ENCODE measurements at regions not wholly inside any gene's neighbourhood (a gene's known extent, or its start where the extent isn't known, plus 50 kb on each side); places are given as distances from the start of the nearest gene placed in this dataset.

DNA sequence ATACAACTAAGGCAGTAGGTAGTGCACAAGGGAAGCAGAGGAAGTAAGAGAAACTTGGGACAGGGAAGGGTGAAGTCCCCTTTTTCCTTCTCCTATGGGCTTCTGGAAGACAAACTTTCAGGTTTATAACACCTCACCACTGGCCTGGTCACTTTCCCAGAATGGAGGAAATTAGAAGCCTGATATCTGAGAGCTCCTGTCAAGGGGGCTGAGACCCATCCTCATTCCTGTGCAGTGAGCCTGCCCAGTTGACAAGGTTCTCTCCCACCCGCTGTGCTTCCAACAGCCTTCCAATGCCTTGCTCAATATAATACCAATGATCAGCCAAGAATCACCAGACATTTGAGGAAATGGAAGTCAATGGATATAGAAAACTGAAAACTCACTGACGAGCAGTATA is 100.4 kb upstream of the YPEL5 start:
- CTCF ChIA-PET = no interaction called here
- POLR2A ChIA-PET = no interaction called here

DNA sequence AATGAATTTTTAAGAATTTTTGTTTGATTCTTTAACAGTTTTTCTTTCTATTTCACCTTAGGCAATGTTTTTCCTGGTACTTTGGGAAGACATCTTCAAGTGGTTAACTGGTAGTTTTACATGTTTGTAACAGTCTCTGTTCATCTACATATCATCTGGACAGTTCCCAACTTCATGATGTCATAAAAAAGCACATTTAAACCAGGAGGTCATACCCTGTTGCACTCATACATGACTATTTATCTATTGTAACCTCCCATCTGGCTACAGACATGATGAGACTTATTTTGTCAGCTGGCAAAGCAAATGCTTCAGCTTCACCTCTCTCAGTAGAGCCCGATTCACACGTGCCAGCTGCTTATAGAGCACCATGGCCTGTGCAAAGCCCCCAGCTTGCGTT is 99.8 kb upstream of the YPEL5 start:
- ChIA-PET POLR2A (no interaction called here), CTCF (no interaction called here)

DNA sequence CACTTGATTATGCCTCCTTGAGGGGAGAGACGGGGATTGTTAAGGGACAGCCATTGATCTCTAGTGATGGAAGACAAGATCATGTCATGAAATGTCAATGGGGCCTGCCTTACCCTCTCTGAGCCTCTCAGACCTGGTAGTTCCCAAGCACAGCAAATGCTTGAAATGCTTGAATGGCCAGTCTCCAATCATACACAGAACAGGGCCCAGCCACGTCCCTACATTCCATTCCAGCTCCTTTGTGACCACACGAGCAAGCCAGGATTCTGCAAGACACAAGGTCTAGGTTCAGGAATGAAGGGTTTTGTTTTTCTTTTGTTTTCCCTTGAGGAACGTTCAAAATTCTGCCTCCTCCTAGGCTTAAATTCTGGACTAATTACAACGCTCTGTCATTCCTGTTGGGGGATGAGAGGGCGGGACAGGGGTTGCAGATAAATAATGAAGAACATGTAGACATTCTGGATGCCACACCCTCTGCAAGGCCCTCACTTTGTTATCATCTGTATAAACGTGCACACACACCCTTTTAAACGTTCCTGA is 98.1 kb upstream of the YPEL5 start:
- ChIA-PET CTCF (no interaction called here), POLR2A (no interaction called here)

DNA sequence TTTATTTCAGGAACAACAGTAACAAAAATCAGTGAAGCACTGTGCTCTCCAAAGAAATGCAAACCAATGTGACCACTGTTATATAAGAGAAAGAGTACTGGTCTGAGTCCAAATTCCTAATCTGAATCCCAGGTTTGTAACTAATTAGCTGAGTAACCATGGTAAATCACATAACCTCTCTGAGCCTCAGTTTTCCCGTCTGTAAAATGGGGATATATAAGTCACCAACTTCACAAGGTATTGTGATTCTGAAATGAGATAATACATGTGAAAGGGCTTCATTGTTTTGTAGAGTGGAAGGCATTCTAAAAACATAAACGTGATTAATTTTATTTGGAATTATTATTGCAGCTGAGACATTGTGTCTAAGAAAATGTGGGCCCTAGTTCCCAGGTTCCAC is 91.3 kb upstream of the YPEL5 start:
- CTCF ChIA-PET = no interaction called here
- POLR2A ChIA-PET = no interaction called here

DNA sequence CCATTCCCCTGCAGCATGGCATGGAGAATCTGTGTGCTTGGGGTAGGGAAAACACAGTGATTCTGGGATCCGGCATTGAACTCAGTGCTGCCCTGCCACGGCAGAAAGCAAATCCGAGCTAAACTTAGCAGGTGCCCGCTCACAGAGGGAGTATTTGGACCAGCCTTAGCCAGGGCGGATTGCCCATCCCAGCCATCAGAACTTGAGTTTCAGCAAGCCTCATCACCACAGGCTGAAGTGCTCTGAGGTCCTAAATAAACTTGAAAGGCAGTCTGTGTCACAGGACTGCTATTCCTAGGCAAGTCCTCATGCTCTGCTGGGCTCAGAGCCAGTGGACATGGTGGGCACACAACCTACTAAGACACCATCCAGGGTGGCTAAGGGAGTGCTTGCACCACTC is 86.2 kb upstream of the YPEL5 start:
- CTCF ChIA-PET = interaction anchor here (0.5 kb wide), 1 partner anchor 219 kb away, joined by 3 read pairs; no protein-coding TSS in a partner anchor
- POLR2A ChIA-PET = no interaction called here

DNA sequence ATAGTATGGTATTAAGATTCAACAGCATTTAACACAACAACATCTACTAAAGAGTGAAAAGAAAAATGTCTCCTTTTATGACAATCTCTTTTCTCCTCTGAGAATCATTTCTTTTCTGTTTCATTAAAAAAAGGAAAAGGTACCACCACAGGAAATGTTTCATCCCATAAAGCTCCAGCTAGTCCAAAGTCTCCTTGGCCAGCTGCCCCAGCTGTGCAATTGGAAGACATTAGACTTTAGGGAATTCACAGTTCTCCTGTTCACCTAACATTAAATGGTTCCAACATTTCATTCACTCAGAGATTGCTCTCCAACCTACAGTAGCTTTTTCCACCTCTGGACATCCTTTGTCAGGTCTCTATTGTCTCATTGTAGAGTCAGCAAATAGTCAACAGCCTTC is 78.7 kb upstream of the YPEL5 start:
- ChIA-PET POLR2A (no interaction called here), CTCF (interaction anchor here (0.6 to 2.0 kb wide), 2 partner anchors 145 to 245 kb away, joined by 3 to 4 read pairs; no protein-coding TSS in a partner anchor)

DNA sequence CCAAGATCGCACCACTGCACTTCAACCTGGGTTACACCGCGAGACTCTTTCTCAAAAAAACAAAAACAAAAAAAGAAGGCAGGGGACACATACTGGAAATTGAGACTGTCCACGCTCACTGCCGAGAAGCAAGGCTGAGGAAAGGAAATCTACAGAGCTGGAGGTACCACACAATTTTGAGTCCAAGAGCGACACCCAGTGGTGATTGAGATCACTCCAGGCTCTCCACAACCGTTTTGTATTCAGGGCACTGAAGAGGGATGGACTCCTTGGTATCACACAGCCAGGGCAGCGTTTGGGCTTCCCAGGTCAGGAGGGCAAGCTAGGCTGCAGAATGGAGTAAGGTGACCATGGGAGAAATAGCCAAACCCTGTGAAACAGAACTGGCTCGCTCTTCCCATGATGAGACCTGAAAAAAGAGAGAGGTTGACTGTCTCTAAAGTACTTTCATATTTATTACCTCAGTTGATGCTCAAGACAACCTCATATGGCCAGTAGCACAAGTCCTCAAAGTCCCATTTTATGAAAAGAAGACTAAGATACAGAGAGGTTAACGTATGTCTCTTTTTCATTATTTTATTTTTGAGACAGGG is 74.5 kb upstream of the YPEL5 start:
- POLR2A ChIA-PET = no interaction called here
- CTCF ChIA-PET = interaction anchor here (0.6 to 1.0 kb wide), 5 partner anchors 10 to 762 kb away, joined by 3 to 5 read pairs (median 3); no protein-coding TSS in a partner anchor

DNA sequence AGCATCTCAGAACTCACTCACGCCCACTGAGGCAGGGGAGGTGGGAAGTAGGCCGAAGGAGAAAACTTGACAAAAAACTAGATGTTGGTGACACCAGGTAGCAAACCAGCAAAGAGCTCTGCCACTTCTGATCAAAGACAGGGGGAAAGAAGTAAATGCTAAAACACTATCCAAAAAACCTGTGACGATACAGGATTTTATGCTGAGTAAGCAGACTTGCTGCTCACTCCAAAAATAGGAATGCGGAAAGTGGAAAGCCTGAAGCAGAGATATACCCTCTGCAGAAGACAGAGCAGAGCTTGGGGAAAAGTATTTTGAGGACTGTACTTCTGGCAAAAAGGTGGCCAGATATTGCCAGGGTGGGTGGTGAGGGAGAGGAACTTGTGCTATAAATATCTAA is 73.3 kb upstream of the YPEL5 start:
- ChIA-PET CTCF (no interaction called here), POLR2A (no interaction called here)

DNA sequence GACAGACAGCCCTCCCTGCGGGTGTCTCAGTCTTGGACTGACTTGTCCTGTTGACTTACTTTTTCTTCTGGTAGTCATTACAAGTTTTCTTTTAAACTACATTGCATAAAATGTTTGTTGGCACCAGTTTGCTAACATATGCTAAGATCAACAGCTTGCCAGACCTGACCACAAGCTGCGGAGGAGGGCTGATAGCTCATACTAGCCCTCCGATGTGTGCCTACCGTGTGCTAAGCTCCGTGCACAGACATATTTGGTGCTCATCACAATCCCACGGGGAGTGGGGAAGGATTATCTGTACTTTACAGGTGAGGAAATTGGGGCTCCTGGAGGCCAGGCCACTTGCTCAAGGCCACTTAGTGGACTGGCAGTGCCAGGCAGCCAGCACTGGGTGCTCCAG is 72.8 kb upstream of the YPEL5 start:
- CTCF ChIA-PET = no interaction called here
- POLR2A ChIA-PET = no interaction called here

DNA sequence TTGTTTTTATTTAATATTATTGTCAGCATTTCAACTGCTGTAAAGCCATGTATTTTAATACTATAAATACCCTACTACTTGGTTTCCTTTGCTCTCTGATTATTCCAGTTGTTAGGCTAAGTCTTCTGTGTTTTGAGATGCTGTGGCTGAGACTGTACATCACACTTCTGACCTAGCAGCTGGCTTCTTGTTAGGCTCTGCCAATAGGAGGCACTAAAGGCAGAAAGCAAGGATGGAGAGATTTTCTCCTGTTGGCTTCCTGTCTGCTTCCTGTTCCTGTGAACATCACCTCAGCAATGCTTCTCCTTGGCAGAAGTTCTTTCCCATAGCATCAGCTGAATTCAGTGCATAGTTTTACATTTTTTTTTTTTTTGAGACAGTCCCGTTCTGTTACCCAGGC is 68.3 kb upstream of the YPEL5 start:
- ChIA-PET POLR2A (no interaction called here), CTCF (interaction anchor here (1.3 kb wide), 1 partner anchor 10 kb away, joined by 3 read pairs; no protein-coding TSS in a partner anchor)

DNA sequence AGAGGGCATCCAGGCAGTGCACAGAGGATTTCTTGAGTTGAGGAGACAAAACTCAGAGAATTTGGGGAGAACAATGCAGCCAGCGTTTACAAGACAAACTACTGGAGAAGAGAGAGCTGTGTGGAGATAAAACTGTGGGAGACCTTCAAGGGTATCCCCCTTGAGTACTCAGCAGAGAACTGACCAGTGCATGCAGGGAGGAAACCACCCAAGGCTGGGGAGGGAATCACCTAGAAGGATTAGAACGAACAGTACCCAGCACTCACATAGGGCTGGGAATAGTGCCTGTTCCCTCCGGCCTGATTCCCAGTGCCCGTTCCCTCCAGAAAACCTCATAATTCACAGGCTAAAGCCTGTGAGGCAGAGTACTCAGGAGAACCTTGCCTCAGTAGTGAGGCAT is 61.9 kb upstream of the YPEL5 start:
- POLR2A ChIA-PET = no interaction called here
- CTCF ChIA-PET = no interaction called here

DNA sequence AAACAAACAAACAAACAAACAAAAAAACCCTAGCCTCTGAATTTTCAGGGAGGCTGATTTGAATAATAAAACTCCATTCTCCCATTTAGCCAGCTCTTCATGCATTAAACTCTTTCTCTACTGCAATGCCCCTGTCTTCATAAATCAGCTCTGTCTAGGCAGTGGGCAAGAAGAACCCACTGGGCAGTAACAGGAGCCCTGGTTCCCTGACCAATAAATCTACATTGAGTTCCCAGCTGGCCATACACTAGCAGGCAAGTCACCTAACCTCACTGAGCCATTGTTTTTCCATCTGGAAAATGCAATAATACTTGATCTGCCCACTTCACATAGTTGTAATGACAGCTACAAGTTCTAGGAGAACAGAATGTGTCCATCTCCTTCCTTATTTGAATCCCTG is 57.6 kb upstream of the YPEL5 start:
- POLR2A ChIA-PET = no interaction called here
- CTCF ChIA-PET = interaction anchor here (1.2 kb wide), 2 partner anchors 11 to 27 kb away, joined by 3 to 4 read pairs; no protein-coding TSS in a partner anchor

DNA sequence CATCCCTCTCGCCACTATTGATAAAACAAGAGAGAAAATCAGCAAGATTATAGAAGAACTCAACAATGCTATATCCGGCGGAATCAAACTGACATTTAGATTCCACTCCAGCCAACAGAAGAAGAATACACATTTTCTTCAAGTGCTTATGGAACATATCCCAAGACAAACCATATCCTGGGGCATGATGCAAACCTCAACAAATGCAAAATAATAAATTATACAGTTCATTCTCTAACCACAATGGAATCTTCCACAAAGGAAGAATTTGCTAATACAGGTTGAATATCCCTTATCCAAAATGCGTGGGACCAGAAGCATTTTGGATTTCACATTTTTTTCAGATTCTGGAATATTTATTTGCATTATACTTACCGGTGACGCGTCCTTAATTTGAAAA is 51.4 kb upstream of the YPEL5 start:
- ChIA-PET POLR2A (no interaction called here), CTCF (no interaction called here)

DNA sequence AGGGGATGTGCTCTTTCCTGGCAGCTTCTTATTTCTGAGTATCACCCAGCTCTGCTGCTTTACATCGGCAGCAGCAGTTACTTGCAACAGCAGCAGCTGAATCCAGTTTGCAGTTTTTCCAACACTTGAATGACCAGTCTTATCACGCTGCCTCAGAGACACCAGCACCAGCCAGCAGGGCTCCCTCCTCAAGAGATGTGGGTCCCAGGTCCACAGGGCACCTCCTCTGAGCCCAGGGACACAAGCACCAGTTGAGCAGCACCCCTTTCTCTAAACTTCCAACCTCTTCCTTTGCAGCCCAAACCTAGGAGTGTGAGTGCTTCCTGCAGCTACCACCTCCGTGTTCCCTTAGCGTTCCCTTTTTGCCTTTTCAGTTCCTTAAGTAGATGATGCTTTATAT is 50.4 kb upstream of the YPEL5 start:
- CTCF ChIA-PET = no interaction called here

More for the DNA sequence above, 50.4 kb upstream of the YPEL5 start:
- POLR2A ChIA-PET = no interaction called here

Data from activated CD8-positive, alpha-beta memory T cell treated with anti-CD3 and anti-CD28 coated beads for 36 hours (primary cell).